ENCODE measurements at regions not wholly inside any gene's neighbourhood (a gene's known extent, or its start where the extent isn't known, plus 50 kb on each side); places are given as distances from the start of the nearest gene placed in this dataset.

GRCh38 chr13:84553227-84553626, 671.0 kb upstream of the SLITRK1 start:
- DNase-seq: no peak
- H3K4me1 Mint-ChIP-seq: no peaks in the 10 kb centered on the region
- no peak for ATAC-seq
- no peak overlapping the region for H3K27ac Mint-ChIP-seq
- H3K27me3 Mint-ChIP-seq: no peaks in the 10 kb centered on the region
- H3K4me3 Mint-ChIP-seq: no peak overlapping the region
- H3K9me3 ChIP-seq (ENCODE audit: control insufficient read depth, low read length, poor library complexity, severe bottlenecking): no peaks in the 10 kb centered on the region
- H3K36me3 Mint-ChIP-seq (ENCODE audit: low read depth): no peaks in the 10 kb centered on the region

GRCh38 chr13:84543962-84544361, 661.7 kb upstream of the SLITRK1 start:
- ATAC-seq: no peak
- no peaks in the 10 kb centered on the region for H3K4me1 Mint-ChIP-seq
- no peaks in the 10 kb centered on the region for H3K27me3 Mint-ChIP-seq
- H3K27ac Mint-ChIP-seq: no peak overlapping the region
- H3K9me3 ChIP-seq (ENCODE audit: control insufficient read depth, low read length, poor library complexity, severe bottlenecking): no peaks in the 10 kb centered on the region
- H3K4me3 Mint-ChIP-seq: no peak overlapping the region
- no peak for DNase-seq
- no peaks in the 10 kb centered on the region for H3K36me3 Mint-ChIP-seq (ENCODE audit: low read depth)

GRCh38 chr13:84542348-84542747, 660.1 kb upstream of the SLITRK1 start:
- H3K36me3 Mint-ChIP-seq (ENCODE audit: low read depth): no peaks in the 10 kb centered on the region
- H3K27ac Mint-ChIP-seq: no peak overlapping the region
- no peaks in the 10 kb centered on the region for H3K9me3 ChIP-seq (ENCODE audit: control insufficient read depth, low read length, poor library complexity, severe bottlenecking)
- no peaks in the 10 kb centered on the region for H3K27me3 Mint-ChIP-seq
- H3K4me1 Mint-ChIP-seq: no peaks in the 10 kb centered on the region
- ATAC-seq: no peak
- no peak for DNase-seq
- H3K4me3 Mint-ChIP-seq: no peak overlapping the region

- DNase-seq (no peak), ATAC-seq (no peak)
- no peaks in the 10 kb centered on the region for H3K36me3 Mint-ChIP-seq (ENCODE audit: low read depth)
- no peaks in the 10 kb centered on the region for H3K4me1 Mint-ChIP-seq
- H3K27ac Mint-ChIP-seq: no peak overlapping the region
- no peak overlapping the region for H3K4me3 Mint-ChIP-seq
- H3K9me3 ChIP-seq (ENCODE audit: control insufficient read depth, low read length, poor library complexity, severe bottlenecking): no peaks in the 10 kb centered on the region
- H3K27me3 Mint-ChIP-seq: no peaks in the 10 kb centered on the region
These were observed 654.6 kb upstream of the SLITRK1 start for GRCh38 chr13:84536906-84537305.

GRCh38 chr13:84528408-84529070, 646.3 kb upstream of the SLITRK1 start:
- H3K27me3 Mint-ChIP-seq: no peaks in the 10 kb centered on the region
- no peak overlapping the region for H3K27ac Mint-ChIP-seq
- no peaks in the 10 kb centered on the region for H3K36me3 Mint-ChIP-seq (ENCODE audit: low read depth)
- H3K4me3 Mint-ChIP-seq: no peak overlapping the region
- H3K9me3 ChIP-seq (ENCODE audit: control insufficient read depth, low read length, poor library complexity, severe bottlenecking): no peaks in the 10 kb centered on the region
- H3K4me1 Mint-ChIP-seq: no peaks in the 10 kb centered on the region
- no peak for DNase-seq
- no peak for ATAC-seq

GRCh38 chr13:84525865-84526264, 643.6 kb upstream of the SLITRK1 start:
- Mint-ChIP-seq H3K36me3 (ENCODE audit: low read depth) (no peaks in the 10 kb centered on the region), H3K4me1 (no peaks in the 10 kb centered on the region), H3K4me3 (no peak overlapping the region), H3K27ac (no peak overlapping the region), H3K27me3 (no peaks in the 10 kb centered on the region)
- H3K9me3 ChIP-seq (ENCODE audit: control insufficient read depth, low read length, poor library complexity, severe bottlenecking): no peaks in the 10 kb centered on the region
- no peak for DNase-seq
- ATAC-seq: no peak

- Mint-ChIP-seq H3K27ac (no peak overlapping the region), H3K4me1 (no peaks in the 10 kb centered on the region), H3K4me3 (no peak overlapping the region), H3K27me3 (no peaks in the 10 kb centered on the region), H3K36me3 (ENCODE audit: low read depth) (no peaks in the 10 kb centered on the region)
- ATAC-seq: no peak
- DNase-seq: no peak
- H3K9me3 ChIP-seq (ENCODE audit: control insufficient read depth, low read length, poor library complexity, severe bottlenecking): no peaks in the 10 kb centered on the region
These were observed 642.3 kb upstream of the SLITRK1 start for GRCh38 chr13:84524586-84524985.

GRCh38 chr13:84500016-84500415, 617.7 kb upstream of the SLITRK1 start:
- no peak for ATAC-seq
- Mint-ChIP-seq H3K4me3 (no peak overlapping the region), H3K27me3 (no peaks in the 10 kb centered on the region), H3K27ac (no peak overlapping the region), H3K4me1 (no peaks in the 10 kb centered on the region), H3K36me3 (ENCODE audit: low read depth) (no peaks in the 10 kb centered on the region)
- DNase-seq: no peak
- H3K9me3 ChIP-seq (ENCODE audit: control insufficient read depth, low read length, poor library complexity, severe bottlenecking): no peaks in the 10 kb centered on the region

GRCh38 chr13:84497613-84498012, 615.3 kb upstream of the SLITRK1 start:
- ATAC-seq (no peak), DNase-seq (no peak)
- Mint-ChIP-seq H3K27ac (no peak overlapping the region), H3K4me1 (no peaks in the 10 kb centered on the region), H3K36me3 (ENCODE audit: low read depth) (no peaks in the 10 kb centered on the region), H3K27me3 (no peaks in the 10 kb centered on the region), H3K4me3 (no peak overlapping the region)
- H3K9me3 ChIP-seq (ENCODE audit: control insufficient read depth, low read length, poor library complexity, severe bottlenecking): no peaks in the 10 kb centered on the region

GRCh38 chr13:84491952-84492351, 609.7 kb upstream of the SLITRK1 start:
- Mint-ChIP-seq H3K27ac (no peak overlapping the region), H3K27me3 (no peaks in the 10 kb centered on the region), H3K4me1 (no peaks in the 10 kb centered on the region), H3K4me3 (no peak overlapping the region), H3K36me3 (ENCODE audit: low read depth) (no peaks in the 10 kb centered on the region)
- no peaks in the 10 kb centered on the region for H3K9me3 ChIP-seq (ENCODE audit: control insufficient read depth, low read length, poor library complexity, severe bottlenecking)
- ATAC-seq: no peak
- DNase-seq: no peak

- Mint-ChIP-seq H3K4me1 (no peaks in the 10 kb centered on the region), H3K27ac (no peak overlapping the region), H3K27me3 (no peaks in the 10 kb centered on the region), H3K36me3 (ENCODE audit: low read depth) (no peaks in the 10 kb centered on the region), H3K4me3 (no peak overlapping the region)
- H3K9me3 ChIP-seq (ENCODE audit: control insufficient read depth, low read length, poor library complexity, severe bottlenecking): no peaks in the 10 kb centered on the region
- DNase-seq (no peak), ATAC-seq (no peak)
These were observed 605.5 kb upstream of the SLITRK1 start for GRCh38 chr13:84487752-84488151.

- ATAC-seq (no peak), DNase-seq (no peak)
- Mint-ChIP-seq H3K27me3 (no peaks in the 10 kb centered on the region), H3K27ac (no peak overlapping the region), H3K36me3 (ENCODE audit: low read depth) (peaks cover 2% of the 10 kb centered on the region), H3K4me1 (no peaks in the 10 kb centered on the region), H3K4me3 (no peak overlapping the region)
- H3K9me3 ChIP-seq (ENCODE audit: control insufficient read depth, low read length, poor library complexity, severe bottlenecking): no peaks in the 10 kb centered on the region
These were observed 599.7 kb upstream of the SLITRK1 start for GRCh38 chr13:84481958-84482357.

GRCh38 chr13:84479656-84480055, 597.4 kb upstream of the SLITRK1 start:
- DNase-seq: no peak
- Mint-ChIP-seq H3K27me3 (no peaks in the 10 kb centered on the region), H3K27ac (no peak overlapping the region), H3K4me3 (no peak overlapping the region), H3K36me3 (ENCODE audit: low read depth) (peaks cover 2% of the 10 kb centered on the region), H3K4me1 (no peaks in the 10 kb centered on the region)
- H3K9me3 ChIP-seq (ENCODE audit: control insufficient read depth, low read length, poor library complexity, severe bottlenecking): no peaks in the 10 kb centered on the region
- no peak for ATAC-seq

GRCh38 chr13:84470528-84470927, 588.3 kb upstream of the SLITRK1 start:
- Mint-ChIP-seq H3K36me3 (ENCODE audit: low read depth) (no peaks in the 10 kb centered on the region), H3K4me3 (no peak overlapping the region), H3K27me3 (no peaks in the 10 kb centered on the region), H3K27ac (no peak overlapping the region), H3K4me1 (no peaks in the 10 kb centered on the region)
- ATAC-seq (no peak), DNase-seq (no peak)
- H3K9me3 ChIP-seq (ENCODE audit: control insufficient read depth, low read length, poor library complexity, severe bottlenecking): no peaks in the 10 kb centered on the region
